Ascending aorta (tissue), 2 donors: ENCODE measurements at regions not wholly inside any gene's neighbourhood (a gene's known extent, or its start where the extent isn't known, plus 50 kb on each side); places are given as distances from the start of the nearest gene placed in this dataset.

Experiments used
- DNase-seq, 2 donors: peaks; one replicate each; pipeline ENCODE4 v3.0.0-alpha.2; 2019; ENCODE audit warnings: low spot score in 2 of 2
- H3K27ac ChIP-seq, 2 donors: fragments of 200-600 bp; sonication (generic); one replicate each; pipeline ENCODE4 v1.5.1; 2016 to 2017; ENCODE audit warnings: mild to moderate bottlenecking in 1 of 2
- H3K27me3 ChIP-seq: fragments of 200-600 bp; sonication (generic); one replicate; pipeline ENCODE4 v1.5.1; 2017
- H3K36me3 ChIP-seq, 2 donors: fragments of 200-600 bp; sonication (generic); one replicate each; pipeline ENCODE4 v1.5.1; 2016
- H3K4me1 ChIP-seq, 2 donors: fragments of 200-600 bp; sonication (generic); one replicate each; pipeline ENCODE4 v1.5.1; 2016 to 2017; ENCODE audit warnings: mild to moderate bottlenecking in 1 of 2
- H3K4me3 ChIP-seq, 2 donors: fragments of 200-600 bp; sonication (generic); one replicate each; pipeline ENCODE4 v1.5.1; 2016 to 2017; ENCODE audit warnings: mild to moderate bottlenecking in 1 of 2
- H3K9me3 ChIP-seq, 2 donors: fragments of 200-600 bp; sonication (generic); one replicate each; pipeline ENCODE4 v1.5.1; 2016
- CTCF ChIP-seq, 3 experiments: fragments of 200-600 bp in 2 of 3; fragments of 450-650 bp in 1 of 3; sonication (generic) in 2 of 3; IDR thresholded peaks; one replicate each; pipeline ENCODE4 v1.5.1; 2016 to 2019; ENCODE audit warnings: antibody characterized with exemption in 3 of 3, mild to moderate bottlenecking in 1 of 3, moderate library complexity in 1 of 3
- intact Hi-C: fragments of 100-400 bp; cut with DNase I; formaldehyde crosslinking; loops from one replicate; pipeline ENCODE4 v1.15.1; 2023

GRCh38 chr17:83006515-83007455 lies 72.6 kb upstream of the METRNL start:
- DNase-seq, result no peak
- Histone ChIP-seq H3K27ac (no peak overlapping the region), H3K36me3 (peaks cover 0 to 11% of the 10 kb centered on the region in 2 donors), H3K4me1 (no peaks in the 10 kb centered on the region), H3K4me3 (no peak overlapping the region), H3K27me3 (no peaks in the 10 kb centered on the region), H3K9me3 (no peaks in the 10 kb centered on the region)
- no peak for TF ChIP-seq CTCF (IDR thresholded peaks at IDR 0.05)
- intact Hi-C loops, result no loop called here

- DNase-seq, result no peak
- peaks cover 0 to 11% of the 10 kb centered on the region in 2 donors for H3K36me3 ChIP-seq
These were observed 71.8 kb upstream of the METRNL start for GRCh38 chr17:83007504-83008185.

GRCh38 chr17:83008186-83008510 lies 71.3 kb upstream of the METRNL start:
- Histone ChIP-seq H3K27me3 (no peaks in the 10 kb centered on the region), H3K4me3 (no peak overlapping the region), H3K9me3 (no peaks in the 10 kb centered on the region), H3K36me3 (peaks cover 0 to 11% of the 10 kb centered on the region in 2 donors), H3K27ac (no peak overlapping the region), H3K4me1 (no peaks in the 10 kb centered on the region)
- no peak for TF ChIP-seq CTCF (IDR thresholded peaks at IDR 0.05)
- intact Hi-C loops, result no loop called here
- no peak for DNase-seq

More at GRCh38 chr17:83007504-83008185, 71.8 kb upstream of the METRNL start:
- no peaks in the 10 kb centered on the region for H3K4me1 ChIP-seq
- H3K9me3 ChIP-seq, result no peaks in the 10 kb centered on the region
- no peak overlapping the region for H3K27ac ChIP-seq
- intact Hi-C loops, result no loop called here
- no peak overlapping the region for H3K4me3 ChIP-seq
- no peaks in the 10 kb centered on the region for H3K27me3 ChIP-seq
- no peak for TF ChIP-seq CTCF (IDR thresholded peaks at IDR 0.05)

- Histone ChIP-seq H3K4me3 (no peak overlapping the region), H3K4me1 (no peaks in the 10 kb centered on the region), H3K27me3 (no peaks in the 10 kb centered on the region), H3K27ac (no peak overlapping the region), H3K9me3 (no peaks in the 10 kb centered on the region), H3K36me3 (peaks cover 0 to 11% of the 10 kb centered on the region in 2 donors)
- no peak for TF ChIP-seq CTCF (IDR thresholded peaks at IDR 0.05)
- intact Hi-C loops, result no loop called here
- DNase-seq, result no peak
These were observed 70.9 kb upstream of the METRNL start for GRCh38 chr17:83008526-83008925.

GRCh38 chr17:83009414-83010205 lies 69.8 kb upstream of the METRNL start:
- peaks cover 0 to 10% of the 10 kb centered on the region in 2 donors for H3K36me3 ChIP-seq
- no peak for TF ChIP-seq CTCF (IDR thresholded peaks at IDR 0.05)
- H3K4me3 ChIP-seq, result no peak overlapping the region
- no peaks in the 10 kb centered on the region for H3K9me3 ChIP-seq
- intact Hi-C loops, result loop anchor here (10.0 kb wide), 1 partner anchor 215 kb away; no protein-coding TSS in a partner anchor
- H3K4me1 ChIP-seq, result no peaks in the 10 kb centered on the region
- H3K27me3 ChIP-seq, result no peaks in the 10 kb centered on the region
- DNase-seq, result no peak
- no peak overlapping the region for H3K27ac ChIP-seq
